ENCODE measurements at regions not wholly inside any gene's neighbourhood (a gene's known extent, or its start where the extent isn't known, plus 50 kb on each side); places are given as distances from the start of the nearest gene placed in this dataset.

DNA sequence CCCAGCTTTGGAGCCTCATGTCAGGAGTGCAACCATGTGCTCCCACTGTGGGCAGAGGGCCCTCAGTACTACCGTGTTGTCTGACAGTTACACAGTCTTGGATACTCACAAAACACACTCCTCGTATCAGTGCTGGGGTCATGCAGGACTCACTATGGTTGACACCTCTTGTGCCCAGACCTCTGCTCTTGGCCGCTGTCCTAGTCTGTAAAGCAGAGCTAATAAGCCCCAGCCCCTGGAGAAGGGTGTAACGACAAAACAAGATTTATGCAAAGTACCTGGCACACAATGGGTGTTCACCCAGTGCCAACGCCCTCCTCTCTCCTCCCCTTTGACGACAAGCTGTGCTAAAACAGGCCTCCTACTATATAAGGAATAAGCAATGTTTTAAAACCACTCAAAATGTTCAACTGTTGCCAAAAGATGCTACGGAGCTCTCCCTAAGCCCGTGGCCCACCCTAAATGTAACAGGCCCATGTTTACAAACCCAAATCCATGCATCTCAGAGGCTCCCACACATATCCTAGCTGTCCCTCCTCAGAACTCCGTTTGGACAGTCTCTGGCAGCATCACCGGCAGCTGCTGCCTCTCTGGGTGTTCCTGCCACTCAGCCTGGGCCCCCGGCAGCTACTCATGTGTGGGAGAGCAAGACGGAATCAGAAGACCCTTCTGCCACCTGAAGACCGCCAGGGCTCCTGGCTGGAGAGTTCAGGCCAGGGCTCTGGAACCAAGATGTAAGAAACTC lies 65.8 kb downstream of the MRPL46 start:
- TF ChIP-seq TAF1 (IDR thresholded peaks at IDR 0.05; ENCODE audit: borderline replicate concordance, low read depth, low read length) (no peak), POLR2AphosphoS5 (IDR thresholded peaks at IDR 0.05; ENCODE audit: low read depth, low read length) (no peak)
